A673 (cell line): ENCODE measurements at regions not wholly inside any gene's neighbourhood (a gene's known extent, or its start where the extent isn't known, plus 50 kb on each side); places are given as distances from the start of the nearest gene placed in this dataset.

Experiments
- BruUV-seq: library from RNA; stranded (reverse); fragments of 400-500 nt; replicated peaks from 2 replicates; lab custom pipeline; 2021; lab: Mats Ljungman, UMichigan
- CTCF ChIA-PET: fragments of 300-600 bp; sonication (Branson Sonifier 250); formaldehyde crosslinking; loops from one replicate; lab custom pipeline; 2022; ENCODE audit warnings: antibody characterized with exemption; lab: Charles Lee
- POLR2A ChIA-PET: fragments of 300-600 bp; sonication (Branson Sonifier 250); formaldehyde crosslinking; loops from one replicate; lab custom pipeline; 2022; ENCODE audit warnings: antibody characterized with exemption; ENCODE audit not compliant: low non-redundant PET; lab: Charles Lee
- DNase-seq: peaks from one replicate; pipeline ENCODE4 v3.0.0-alpha.2; 2015; ENCODE audit warnings: low spot score
- H3K27ac ChIP-seq: fragments of 200-600 bp; sonication (generic); 2 replicates; pipeline ENCODE4 v1.5.1; 2016; ENCODE audit warnings: mixed run types, low read depth, mild to moderate bottlenecking, mixed read lengths, antibody characterized with exemption, low read length; ENCODE audit not compliant: poor library complexity, severe bottlenecking
- H3K27me3 ChIP-seq: fragments of 200-600 bp; sonication (generic); replicated peaks from 2 replicates; pipeline ENCODE4 v1.6.1; 2017; ENCODE audit warnings: mixed run types, low read depth, mild to moderate bottlenecking, mixed read lengths, antibody characterized with exemption, low read length; ENCODE audit not compliant: insufficient read depth, poor library complexity
- H3K36me3 ChIP-seq: fragments of 200-600 bp; sonication (generic); 2 replicates; pipeline ENCODE4 v1.6.1; 2016; ENCODE audit warnings: mixed run types, mild to moderate bottlenecking, mixed read lengths, antibody characterized with exemption, low read length; ENCODE audit not compliant: insufficient read depth, poor library complexity, severe bottlenecking
- H3K4me1 ChIP-seq: fragments of 200-600 bp; sonication (generic); 2 replicates; pipeline ENCODE4 v1.6.1; 2017; ENCODE audit warnings: mixed run types, mild to moderate bottlenecking, mixed read lengths, antibody characterized with exemption, low read length; ENCODE audit not compliant: insufficient read depth, poor library complexity, severe bottlenecking
- H3K4me3 ChIP-seq: fragments of 200-600 bp; sonication (generic); 2 replicates; pipeline ENCODE4 v1.5.1; 2016; ENCODE audit warnings: low read depth, mixed run types, mild to moderate bottlenecking, mixed read lengths, low read length; ENCODE audit not compliant: poor library complexity, severe bottlenecking
- H3K9me3 ChIP-seq: fragments of 200-600 bp; sonication (generic); 2 replicates; pipeline ENCODE4 v1.6.1; 2016; ENCODE audit warnings: mixed run types, low read depth, mild to moderate bottlenecking, mixed read lengths, antibody characterized with exemption, low read length; ENCODE audit not compliant: poor library complexity, severe bottlenecking
- EZH2 ChIP-seq: fragments of 200-600 bp; sonication (generic); IDR thresholded peaks from 2 replicates; pipeline ENCODE4 v1.6.1; 2017; ENCODE audit warnings: borderline replicate concordance, low read depth, mild to moderate bottlenecking, mixed read lengths, antibody characterized with exemption, low read length; ENCODE audit not compliant: poor library complexity, severe bottlenecking
- intact Hi-C: fragments of 100-400 bp; cut with micrococcal nuclease; formaldehyde crosslinking; loops from one replicate; pipeline ENCODE4 v1.10.0; 2022; ENCODE audit not compliant: unreplicated experiment
- TF ChIP-seq, protein P1 (sequence below): fragments of 300-800, 200-600 bp; sonication (generic); conservative IDR thresholded peaks from 2 replicates; pipeline ENCODE4 v1.5.1; 2017; ENCODE audit warnings: low read depth, mild to moderate bottlenecking, antibody characterized with exemption, low read length, moderate library complexity, mixed read lengths

DNA sequence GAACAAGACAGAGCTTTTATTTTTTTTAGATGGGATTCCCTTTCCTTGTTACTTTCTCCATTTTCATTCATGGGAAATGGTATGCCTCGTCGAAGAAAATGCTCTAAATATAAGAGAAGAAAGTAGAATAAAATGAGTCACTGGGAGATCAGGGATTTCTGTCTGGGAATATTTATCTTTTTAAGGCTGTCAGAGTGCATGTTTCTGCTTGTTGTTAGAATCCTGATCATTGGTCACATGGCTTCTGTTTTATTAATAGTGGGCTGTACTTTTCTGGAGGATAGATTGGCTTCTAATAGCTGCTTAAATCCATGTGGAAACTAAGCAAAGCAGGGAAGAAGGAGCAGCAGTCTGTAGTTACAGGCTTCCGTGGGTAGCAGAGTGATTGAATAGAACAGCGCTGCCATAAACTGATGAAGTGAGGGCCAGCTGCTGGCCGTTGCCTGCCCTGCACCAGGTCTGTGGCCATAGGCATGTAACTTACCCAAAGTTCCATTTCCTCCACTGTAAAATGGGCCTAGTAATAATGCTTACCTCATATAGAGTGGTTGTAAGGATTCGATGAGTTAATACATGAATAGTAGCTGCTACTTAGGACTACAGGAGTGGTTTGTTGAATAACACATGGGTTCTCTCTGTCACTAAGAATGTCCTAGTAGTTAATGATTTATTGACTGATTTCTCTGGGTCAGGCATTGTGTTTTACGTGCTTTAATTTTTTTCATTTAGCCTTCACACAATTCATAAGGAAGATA, 289.9 kb downstream of the SATB1 start:
- Histone ChIP-seq H3K27ac (no peak overlapping the region), H3K9me3 (no peaks in the 10 kb centered on the region), H3K4me3 (no peak overlapping the region), H3K27me3 (no peaks in the 10 kb centered on the region), H3K36me3 (no peaks in the 10 kb centered on the region), H3K4me1 (no peaks in the 10 kb centered on the region)
- BruUV-seq = no TSS peak
- intact Hi-C loops = no loop called here
- CTCF ChIA-PET = no interaction called here
- TF ChIP-seq, protein P1, sequence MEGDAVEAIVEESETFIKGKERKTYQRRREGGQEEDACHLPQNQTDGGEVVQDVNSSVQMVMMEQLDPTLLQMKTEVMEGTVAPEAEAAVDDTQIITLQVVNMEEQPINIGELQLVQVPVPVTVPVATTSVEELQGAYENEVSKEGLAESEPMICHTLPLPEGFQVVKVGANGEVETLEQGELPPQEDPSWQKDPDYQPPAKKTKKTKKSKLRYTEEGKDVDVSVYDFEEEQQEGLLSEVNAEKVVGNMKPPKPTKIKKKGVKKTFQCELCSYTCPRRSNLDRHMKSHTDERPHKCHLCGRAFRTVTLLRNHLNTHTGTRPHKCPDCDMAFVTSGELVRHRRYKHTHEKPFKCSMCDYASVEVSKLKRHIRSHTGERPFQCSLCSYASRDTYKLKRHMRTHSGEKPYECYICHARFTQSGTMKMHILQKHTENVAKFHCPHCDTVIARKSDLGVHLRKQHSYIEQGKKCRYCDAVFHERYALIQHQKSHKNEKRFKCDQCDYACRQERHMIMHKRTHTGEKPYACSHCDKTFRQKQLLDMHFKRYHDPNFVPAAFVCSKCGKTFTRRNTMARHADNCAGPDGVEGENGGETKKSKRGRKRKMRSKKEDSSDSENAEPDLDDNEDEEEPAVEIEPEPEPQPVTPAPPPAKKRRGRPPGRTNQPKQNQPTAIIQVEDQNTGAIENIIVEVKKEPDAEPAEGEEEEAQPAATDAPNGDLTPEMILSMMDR = no peak
- TF ChIP-seq EZH2 = no peak
- DNase-seq = no peak
- POLR2A ChIA-PET = no interaction called here

DNA sequence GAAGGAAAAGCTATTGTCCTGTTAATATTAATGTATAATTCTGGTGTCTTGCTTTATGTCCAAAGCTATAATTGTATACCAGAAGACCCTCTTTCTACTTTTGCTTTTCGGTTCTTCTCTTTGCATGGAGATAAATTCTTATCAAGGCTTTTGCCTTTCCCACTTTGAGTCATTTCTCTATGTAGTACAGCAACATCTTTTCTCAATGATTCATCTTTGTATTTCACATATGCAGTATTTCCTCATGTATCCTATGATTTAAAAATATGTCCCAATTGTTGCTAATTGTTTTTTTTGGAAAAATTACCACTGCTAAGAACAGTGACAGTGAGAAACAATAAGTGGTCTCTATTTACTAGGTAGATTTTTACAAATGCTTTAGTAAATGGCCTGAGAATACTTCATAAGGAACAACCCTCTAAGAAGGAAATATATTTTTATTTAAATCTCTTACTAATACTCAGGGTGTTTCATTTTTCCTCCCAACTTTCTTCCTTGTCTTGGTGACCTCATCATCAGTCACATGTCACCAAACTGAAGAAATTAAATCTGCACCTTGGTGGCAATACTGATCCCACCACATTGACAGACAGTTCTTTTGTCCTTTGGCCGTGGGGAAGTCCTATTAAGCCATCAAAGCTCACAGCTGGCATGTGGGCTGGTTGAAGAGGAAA, 290.6 kb downstream of the SATB1 start:
- CTCF ChIA-PET = no interaction called here
- no peak overlapping the region for H3K27ac ChIP-seq
- POLR2A ChIA-PET = no interaction called here

DNA sequence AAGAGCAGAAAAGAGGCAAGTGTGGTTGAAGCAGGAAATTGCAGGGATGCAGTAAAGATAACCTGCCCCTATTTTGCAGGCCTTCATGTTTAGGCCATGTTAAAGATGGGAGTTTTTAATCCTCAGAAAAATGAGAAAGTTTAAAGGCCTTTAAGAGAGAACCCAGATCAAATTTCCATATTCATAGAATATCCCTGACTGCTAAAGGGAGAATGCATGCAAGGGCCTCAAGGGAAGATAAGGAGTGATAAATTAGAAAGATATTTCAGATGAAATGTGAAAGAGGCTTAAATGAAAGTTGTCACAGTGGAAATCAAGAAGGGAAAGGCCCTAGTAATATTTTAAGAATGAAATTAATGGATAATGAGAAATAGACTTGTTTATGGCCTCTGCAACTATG, 292.1 kb downstream of the SATB1 start:
- Histone ChIP-seq H3K27ac (no peak overlapping the region), H3K27me3 (no peaks in the 10 kb centered on the region), H3K36me3 (no peaks in the 10 kb centered on the region), H3K4me1 (no peaks in the 10 kb centered on the region), H3K4me3 (no peak overlapping the region), H3K9me3 (no peaks in the 10 kb centered on the region)
- DNase-seq = no peak
- ChIA-PET POLR2A (no interaction called here), CTCF (no interaction called here)
- BruUV-seq = no TSS peak
- no peak for TF ChIP-seq EZH2
- TF ChIP-seq, protein P1 = no peak
- intact Hi-C loops = no loop called here

More for the DNA sequence above, 290.6 kb downstream of the SATB1 start:
- Histone ChIP-seq H3K4me3 (no peak overlapping the region), H3K27me3 (no peaks in the 10 kb centered on the region), H3K36me3 (no peaks in the 10 kb centered on the region), H3K4me1 (no peaks in the 10 kb centered on the region), H3K9me3 (no peaks in the 10 kb centered on the region)
- no peak for DNase-seq
- BruUV-seq = no TSS peak
- intact Hi-C loops = no loop called here
- TF ChIP-seq, protein P1 = no peak
- TF ChIP-seq EZH2 = no peak
